Heart left ventricle (tissue), 16 donors: ENCODE measurements at regions not wholly inside any gene's neighbourhood (a gene's known extent, or its start where the extent isn't known, plus 50 kb on each side); places are given as distances from the start of the nearest gene placed in this dataset.
"Not testable (repeated sequence)": the region's sequence is repeated elsewhere in the genome, so short reads cannot be mapped to it uniquely, and the experiment has no call there.

Source experiments
- ATAC-seq, 4 donors: fragments of 200-7000 bp; cut with Tn5 transposase; one replicate each; pipeline ENCODE4 v1.9.1; 2020 to 2022; ENCODE audit warnings: moderate library complexity in 4 of 4, mild to moderate bottlenecking in 3 of 4, moderate number of reproducible peaks in 1 of 4
- DNase-seq, 5 donors: peaks; one replicate each; pipeline ENCODE4 v3.0.0-alpha.2; 2020
- H3K27ac ChIP-seq, 12 donors: fragments of 200-600 bp; sonication (generic) in 4 of 12; one replicate each; pipeline versions ENCODE4 v1.5.0 to v1.8.0; 2016 to 2022; ENCODE audit warnings: mild to moderate bottlenecking in 2 of 12
- H3K27me3 ChIP-seq, 9 donors: fragments of 200-600 bp; sonication (generic) in 2 of 9; one replicate each; pipeline versions ENCODE4 v1.5.1 to v1.8.0; 2016 to 2022; ENCODE audit warnings: mild to moderate bottlenecking in 3 of 9
- H3K36me3 ChIP-seq, 9 donors: fragments of 200-600 bp; sonication (generic) in 2 of 9; one replicate each; pipeline versions ENCODE4 v1.5.0 to v1.8.0; 2018 to 2022; ENCODE audit warnings: mild to moderate bottlenecking in 2 of 9
- H3K4me1 ChIP-seq, 12 donors: fragments of 200-600 bp; sonication (generic) in 4 of 12; one replicate each; pipeline versions ENCODE4 v1.5.0 to v1.8.0; 2016 to 2022; ENCODE audit warnings: mild to moderate bottlenecking in 3 of 12
- H3K4me3 ChIP-seq, 12 donors: fragments of 200-600 bp; sonication (generic) in 4 of 12; one replicate each; pipeline versions ENCODE4 v1.5.0 to v1.8.0; 2017 to 2022; ENCODE audit warnings: mild to moderate bottlenecking in 9 of 12, moderate library complexity in 4 of 12
- H3K9me3 ChIP-seq, 12 donors: fragments of 200-600 bp; sonication (generic) in 4 of 12; one replicate each; pipeline versions ENCODE4 v1.5.0 to v1.8.0; 2016 to 2022; ENCODE audit warnings: mild to moderate bottlenecking in 1 of 12
- POLR2A ChIP-seq, 2 donors: fragments of 450-650 bp; IDR thresholded peaks; one replicate each; pipeline ENCODE4 v1.6.1; 2017; ENCODE audit warnings: antibody characterized with exemption in 2 of 2, mild to moderate bottlenecking in 2 of 2, moderate library complexity in 2 of 2
- WGBS, 4 donors: extraction: QIAGEN DNeasy Blood & Tissue Kit in 2 of 4; methylation state at CpG; one replicate each; pipeline versions ENCODE4 v1.1.5 to v1.1.7; 2013 to 2018; 5-methylcytosine and 5-hydroxymethylcytosine counted together
- intact Hi-C, 10 donors: fragments of 100-400 bp; cut with DNase I; formaldehyde crosslinking; loops; one replicate each; pipeline versions ENCODE4 v1.11.1 to v1.14.2; 2022
- TF ChIP-seq, protein P1 (sequence below), 12 donors: fragments of 200-600 bp; sonication (generic) in 4 of 12; IDR thresholded peaks; one replicate each; pipeline versions ENCODE4 v1.5.0 to v1.8.0; 2018 to 2022; ENCODE audit warnings: antibody characterized with exemption in 12 of 12, mild to moderate bottlenecking in 5 of 12
- donor health status: ischemic (EF 13 %, LVEDD 7.1; RV severe dilation, severe dysfunction).
- donor health status: healthy with polysubstance abuse.
- donor health status: DM: no; HTN: yes; CAD: no.
- donor health status: DM: no; HTN: no; CAD: no.
- donor health status: ischemic (EF 25% LVEDD 6.9; RV normal size, moderate dysfunction).
- donor health status: ischemic (EF 25% LVEDD 5.7; RV mildly dilated, moderate dysfunction).
- donor health status: healthy.
- donor health status: DM: yes; HTN: yes; CAD: no.
- donor health status: ischemic (EF 35%, LVEDD 5.7; RV mildly dilated, moderate dysfunction).
- donor health status: nonischemic (EF 11% LVEDD 7.7; RV severe dilation, severe dysfunction).
- donor health status: DM: yes; HTN: yes; CAD: no.
- donor health status: PGD.
- donor health status: ischemic (EF 29% LVEDD 5.4; RV normal size, mild dysfunction).
- donor health status: nonischemic (EF 23%, LVEDD 6.1; RV moderate dilation, normal function).

DNA sequence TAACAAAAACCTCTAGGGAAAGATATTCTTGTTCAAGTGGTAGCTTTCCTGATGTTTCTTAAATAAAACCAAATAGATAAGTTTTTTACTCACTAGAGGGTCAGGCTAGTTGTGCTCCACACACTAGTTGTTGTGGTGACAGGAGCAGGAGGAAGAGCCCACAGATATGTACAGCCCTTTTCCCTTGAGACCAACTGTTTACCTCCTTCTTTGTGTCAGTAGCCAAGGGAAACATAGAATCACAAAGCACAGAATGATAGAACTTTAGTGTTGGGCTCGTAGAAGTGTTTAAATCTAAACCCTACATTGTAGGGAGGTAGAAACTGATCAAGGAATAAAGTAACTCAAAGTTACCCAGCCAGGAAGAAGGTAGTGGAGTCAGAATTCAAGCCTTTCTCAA, 309.0 kb downstream of the CTH start:
- H3K27me3 ChIP-seq, result no peaks in the 10 kb centered on the region
- intact Hi-C loops, result no loop called here
- DNase-seq (no peak), ATAC-seq (no peak)
- H3K4me3 ChIP-seq, result no peak overlapping the region
- no peak overlapping the region for H3K27ac ChIP-seq
- peaks cover 0 to 4% (median 0%) of the 10 kb centered on the region in 12 donors for H3K4me1 ChIP-seq
- no peaks in the 10 kb centered on the region for H3K36me3 ChIP-seq
- WGBS, 4 donors, result 41 to 53% (median 46%) methylated on average over 1 of the region's 1 CpG
- H3K9me3 ChIP-seq, result peaks cover 0 to 21% (median 5%) of the 10 kb centered on the region in 12 donors
- TF ChIP-seq POLR2A (IDR thresholded peaks at IDR 0.05), result no peak
- TF ChIP-seq, protein P1, sequence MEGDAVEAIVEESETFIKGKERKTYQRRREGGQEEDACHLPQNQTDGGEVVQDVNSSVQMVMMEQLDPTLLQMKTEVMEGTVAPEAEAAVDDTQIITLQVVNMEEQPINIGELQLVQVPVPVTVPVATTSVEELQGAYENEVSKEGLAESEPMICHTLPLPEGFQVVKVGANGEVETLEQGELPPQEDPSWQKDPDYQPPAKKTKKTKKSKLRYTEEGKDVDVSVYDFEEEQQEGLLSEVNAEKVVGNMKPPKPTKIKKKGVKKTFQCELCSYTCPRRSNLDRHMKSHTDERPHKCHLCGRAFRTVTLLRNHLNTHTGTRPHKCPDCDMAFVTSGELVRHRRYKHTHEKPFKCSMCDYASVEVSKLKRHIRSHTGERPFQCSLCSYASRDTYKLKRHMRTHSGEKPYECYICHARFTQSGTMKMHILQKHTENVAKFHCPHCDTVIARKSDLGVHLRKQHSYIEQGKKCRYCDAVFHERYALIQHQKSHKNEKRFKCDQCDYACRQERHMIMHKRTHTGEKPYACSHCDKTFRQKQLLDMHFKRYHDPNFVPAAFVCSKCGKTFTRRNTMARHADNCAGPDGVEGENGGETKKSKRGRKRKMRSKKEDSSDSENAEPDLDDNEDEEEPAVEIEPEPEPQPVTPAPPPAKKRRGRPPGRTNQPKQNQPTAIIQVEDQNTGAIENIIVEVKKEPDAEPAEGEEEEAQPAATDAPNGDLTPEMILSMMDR (IDR thresholded peaks at IDR 0.05), result no peak

DNA sequence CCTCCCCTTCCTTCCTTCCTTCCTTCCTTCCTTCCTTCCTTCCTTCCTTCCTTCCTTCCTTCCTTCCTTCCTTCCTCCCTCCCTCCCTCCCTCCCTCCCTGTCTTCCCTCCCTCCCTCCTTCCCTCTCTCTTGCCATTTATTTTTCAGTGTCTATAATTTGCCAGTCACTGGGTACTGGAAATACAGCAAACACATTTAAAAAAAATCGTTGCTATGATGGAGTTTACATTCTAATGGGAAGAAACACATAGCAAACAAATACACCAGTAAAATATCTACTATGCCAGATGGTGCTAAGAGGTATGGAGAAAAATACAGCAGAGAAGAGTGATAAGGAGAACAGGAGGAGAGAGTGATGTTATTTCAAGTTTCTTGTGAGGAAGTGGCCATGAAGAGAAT, 309.5 kb downstream of the CTH start:
- H3K4me3 ChIP-seq, result no peak overlapping the region
- WGBS, 4 donors, result 67 to 78% (median 70%) methylated on average over 1 of the region's 1 CpG
- peaks cover 0 to 4% (median 0%) of the 10 kb centered on the region in 12 donors for H3K4me1 ChIP-seq
- H3K9me3 ChIP-seq, result peaks cover 0 to 25% (median 8%) of the 10 kb centered on the region in 12 donors
- TF ChIP-seq, protein P1 (IDR thresholded peaks at IDR 0.05), result no peak
- no peak for TF ChIP-seq POLR2A (IDR thresholded peaks at IDR 0.05)
- ATAC-seq (no peak), DNase-seq (no peak)
- no peak overlapping the region for H3K27ac ChIP-seq
- intact Hi-C loops, result no loop called here
- H3K27me3 ChIP-seq, result no peaks in the 10 kb centered on the region
- no peaks in the 10 kb centered on the region for H3K36me3 ChIP-seq

DNA sequence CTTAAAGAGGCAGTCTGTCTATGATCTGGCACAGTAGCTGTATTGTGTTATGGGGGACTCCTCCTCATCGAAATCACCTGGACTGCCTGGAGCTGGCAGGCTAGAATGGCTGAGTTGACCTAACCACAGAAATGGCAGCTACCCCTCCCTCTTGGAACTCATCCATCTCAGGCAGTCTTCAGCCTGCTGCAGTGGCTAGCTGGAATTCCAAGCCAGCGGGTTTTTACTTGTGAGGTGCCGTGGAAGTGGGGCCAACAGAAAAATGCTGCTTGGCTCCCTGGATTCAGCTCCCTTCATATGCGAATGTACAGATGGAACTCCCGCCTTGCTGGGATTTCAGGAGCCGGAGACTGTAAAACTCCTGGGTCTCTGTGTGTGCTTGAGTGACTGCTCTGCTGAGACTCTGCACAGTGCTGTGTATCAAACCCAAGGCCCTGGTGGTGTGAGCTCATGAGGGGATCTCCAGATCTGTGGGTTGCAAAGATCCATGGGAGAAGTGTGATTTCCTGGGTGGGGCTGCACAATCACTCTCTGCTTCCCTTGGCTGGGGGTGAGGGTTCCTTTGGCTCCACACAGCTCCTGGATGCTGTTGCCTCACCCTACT, 316.9 kb downstream of the CTH start:
- H3K4me3 ChIP-seq, result no peak overlapping the region
- 77 to 90% (median 82%) methylated on average over 5 to 6 of the region's 6 CpGs for WGBS, 4 donors
- intact Hi-C loops, result no loop called here
- peak in 1 of 5 donors; percentile 30 for DNase-seq
- no peaks in the 10 kb centered on the region for H3K27me3 ChIP-seq
- no peaks in the 10 kb centered on the region for H3K4me1 ChIP-seq
- H3K9me3 ChIP-seq, result peaks cover 0 to 37% (median 20%) of the 10 kb centered on the region in 12 donors
- ATAC-seq, result no peak
- H3K36me3 ChIP-seq, result no peaks in the 10 kb centered on the region
- TF ChIP-seq POLR2A (IDR thresholded peaks at IDR 0.05), result no peak
- TF ChIP-seq, protein P1 (IDR thresholded peaks at IDR 0.05), result no peak
- no peak overlapping the region for H3K27ac ChIP-seq

DNA sequence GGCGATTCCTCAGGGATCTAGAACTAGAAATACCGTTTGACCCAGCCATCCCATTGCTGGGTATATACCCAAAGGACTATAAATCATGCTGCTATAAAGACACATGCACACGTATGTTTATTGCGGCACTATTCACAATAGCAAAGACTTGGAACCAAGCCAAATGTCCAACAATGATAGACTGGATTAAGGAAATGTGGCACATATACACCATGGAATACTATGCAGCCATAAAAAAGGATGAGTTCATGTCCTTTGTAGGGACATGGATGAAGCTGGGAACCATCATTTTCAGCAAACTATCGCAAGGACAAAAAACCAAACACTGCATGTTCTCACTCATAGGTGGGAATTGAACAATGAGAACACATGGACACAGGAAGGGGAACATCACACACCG, 311.1 kb downstream of the PTGER3 start:
- peaks cover 0 to 21% (median 2%) of the 10 kb centered on the region in 12 donors for H3K9me3 ChIP-seq
- intact Hi-C loops, ATAC-seq, DNase-seq, H3K36me3 ChIP-seq, H3K4me3 ChIP-seq, H3K27me3 ChIP-seq, H3K4me1 ChIP-seq, H3K27ac ChIP-seq: not testable (repeated sequence)
- WGBS, 4 donors, result 83 to 91% (median 85%) methylated on average over 2 to 6 of the region's 6 CpGs

DNA sequence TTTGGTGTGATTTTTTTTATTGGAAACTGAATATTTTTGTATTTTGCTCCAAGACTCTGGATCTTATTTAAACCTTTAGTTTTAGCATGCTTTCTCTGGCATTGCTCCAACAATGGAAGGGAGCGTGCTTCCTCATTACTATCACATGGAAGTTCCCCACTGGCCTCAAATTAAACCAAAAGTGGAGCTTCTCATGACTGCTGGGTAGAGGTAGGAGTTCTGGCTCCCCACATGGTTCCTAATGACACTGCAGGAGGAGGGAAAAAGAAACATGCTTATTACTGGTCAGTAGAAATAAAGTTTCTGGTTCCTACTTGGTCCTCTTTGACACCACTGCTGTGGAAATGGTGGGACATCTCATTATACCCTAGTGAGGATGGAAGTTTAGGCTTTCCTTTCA, 310.5 kb downstream of the PTGER3 start:
- no peak for ATAC-seq
- Histone ChIP-seq H3K27ac (no peak overlapping the region), H3K36me3 (no peaks in the 10 kb centered on the region), H3K4me3 (no peak overlapping the region), H3K4me1 (no peaks in the 10 kb centered on the region), H3K9me3 (peaks cover 0 to 26% (median 4%) of the 10 kb centered on the region in 12 donors), H3K27me3 (no peaks in the 10 kb centered on the region)
- DNase-seq, result no peak
- WGBS, 4 donors, result 74 to 79% (median 77%) methylated on average over 1 of the region's 1 CpG
- TF ChIP-seq, protein P1 (IDR thresholded peaks at IDR 0.05), result no peak
- no peak for TF ChIP-seq POLR2A (IDR thresholded peaks at IDR 0.05)
- intact Hi-C loops, result no loop called here
